LNCaP clone FGC (cell line): ENCODE measurements at regions not wholly inside any gene's neighbourhood (a gene's known extent, or its start where the extent isn't known, plus 50 kb on each side); places are given as distances from the start of the nearest gene placed in this dataset.

ENCODE experiments used
- DNase-seq: peaks from one replicate; pipeline ENCODE4 v3.0.0-alpha.2; 2011; ENCODE audit warnings: low read depth
- H3K4me3 ChIP-seq: 2 replicates; pipeline ENCODE4 v1.5.1; 2011; ENCODE audit warnings: mild to moderate bottlenecking, low read depth, low read length, control low read depth
- TF ChIP-seq, protein P1 (sequence below): IDR thresholded peaks from 2 replicates; pipeline ENCODE4 v1.5.1; 2012; ENCODE audit warnings: mild to moderate bottlenecking; ENCODE audit not compliant: control insufficient read depth, insufficient read depth; ENCODE audit errors: extremely low read depth

DNA sequence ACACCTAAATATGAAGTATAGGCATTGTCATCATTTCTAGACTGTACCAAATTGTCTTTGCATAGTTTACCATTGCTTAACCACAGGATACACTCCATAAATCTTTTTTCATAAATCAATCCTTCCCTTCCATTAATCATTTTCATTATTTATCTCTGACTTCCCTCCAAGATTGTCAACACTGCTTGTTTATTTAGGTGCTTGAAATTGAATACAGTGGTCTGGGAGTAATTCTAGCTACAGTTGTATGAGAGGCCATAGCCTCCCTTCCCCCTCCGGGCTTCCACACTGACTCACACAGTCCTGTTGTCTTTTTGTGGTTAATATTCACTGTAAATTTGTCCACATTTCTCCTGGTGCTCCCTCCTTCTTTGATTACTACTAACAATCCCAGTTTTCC is 114.2 kb upstream of the ARID2 start:
- no peak for DNase-seq
- no peak overlapping the region for H3K4me3 ChIP-seq

DNA sequence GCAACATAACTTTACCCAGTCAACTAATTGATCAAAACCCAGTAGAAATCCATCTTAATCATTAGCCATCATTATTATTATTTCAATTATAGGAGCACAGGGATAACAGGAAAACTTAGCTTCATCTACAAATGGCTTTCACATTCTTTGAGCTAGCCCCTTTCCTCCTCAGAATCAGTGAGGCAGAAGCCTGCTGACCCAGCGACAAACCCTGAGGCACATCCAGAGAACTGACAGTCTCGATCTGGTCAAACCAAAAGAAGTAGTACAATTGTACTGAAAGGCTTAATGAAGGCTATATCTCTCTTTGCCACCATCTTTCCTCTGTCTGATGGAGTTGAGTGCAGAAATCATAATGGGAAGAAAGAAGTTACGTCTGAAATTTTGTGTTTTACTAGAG is 109.8 kb upstream of the ARID2 start:
- DNase-seq = no peak
- TF ChIP-seq, protein P1, sequence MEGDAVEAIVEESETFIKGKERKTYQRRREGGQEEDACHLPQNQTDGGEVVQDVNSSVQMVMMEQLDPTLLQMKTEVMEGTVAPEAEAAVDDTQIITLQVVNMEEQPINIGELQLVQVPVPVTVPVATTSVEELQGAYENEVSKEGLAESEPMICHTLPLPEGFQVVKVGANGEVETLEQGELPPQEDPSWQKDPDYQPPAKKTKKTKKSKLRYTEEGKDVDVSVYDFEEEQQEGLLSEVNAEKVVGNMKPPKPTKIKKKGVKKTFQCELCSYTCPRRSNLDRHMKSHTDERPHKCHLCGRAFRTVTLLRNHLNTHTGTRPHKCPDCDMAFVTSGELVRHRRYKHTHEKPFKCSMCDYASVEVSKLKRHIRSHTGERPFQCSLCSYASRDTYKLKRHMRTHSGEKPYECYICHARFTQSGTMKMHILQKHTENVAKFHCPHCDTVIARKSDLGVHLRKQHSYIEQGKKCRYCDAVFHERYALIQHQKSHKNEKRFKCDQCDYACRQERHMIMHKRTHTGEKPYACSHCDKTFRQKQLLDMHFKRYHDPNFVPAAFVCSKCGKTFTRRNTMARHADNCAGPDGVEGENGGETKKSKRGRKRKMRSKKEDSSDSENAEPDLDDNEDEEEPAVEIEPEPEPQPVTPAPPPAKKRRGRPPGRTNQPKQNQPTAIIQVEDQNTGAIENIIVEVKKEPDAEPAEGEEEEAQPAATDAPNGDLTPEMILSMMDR = no peak
- H3K4me3 ChIP-seq = no peak overlapping the region

More for the DNA sequence above, 114.2 kb upstream of the ARID2 start:
- TF ChIP-seq, protein P1 = no peak

DNA sequence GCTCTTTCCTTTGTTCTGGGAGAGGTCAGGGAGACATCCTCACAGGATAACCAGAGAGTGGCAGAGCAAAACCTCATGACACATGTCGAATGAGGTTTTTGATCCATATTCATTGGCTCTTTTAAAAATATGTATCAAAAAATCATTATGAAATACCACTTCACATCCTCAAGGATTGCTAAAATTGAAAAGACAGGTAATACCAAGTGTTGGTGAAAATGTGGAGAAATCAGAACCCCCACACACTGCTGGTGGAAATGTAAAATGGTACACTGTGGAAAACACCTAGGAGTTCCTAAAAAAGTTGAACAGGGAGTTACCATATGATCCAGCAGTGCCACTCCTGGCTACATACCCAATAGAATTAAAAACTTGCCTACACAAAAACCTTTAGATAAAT is 107.8 kb upstream of the ARID2 start:
- no peak overlapping the region for H3K4me3 ChIP-seq
- no peak for DNase-seq
- TF ChIP-seq, protein P1 = no peak

DNA sequence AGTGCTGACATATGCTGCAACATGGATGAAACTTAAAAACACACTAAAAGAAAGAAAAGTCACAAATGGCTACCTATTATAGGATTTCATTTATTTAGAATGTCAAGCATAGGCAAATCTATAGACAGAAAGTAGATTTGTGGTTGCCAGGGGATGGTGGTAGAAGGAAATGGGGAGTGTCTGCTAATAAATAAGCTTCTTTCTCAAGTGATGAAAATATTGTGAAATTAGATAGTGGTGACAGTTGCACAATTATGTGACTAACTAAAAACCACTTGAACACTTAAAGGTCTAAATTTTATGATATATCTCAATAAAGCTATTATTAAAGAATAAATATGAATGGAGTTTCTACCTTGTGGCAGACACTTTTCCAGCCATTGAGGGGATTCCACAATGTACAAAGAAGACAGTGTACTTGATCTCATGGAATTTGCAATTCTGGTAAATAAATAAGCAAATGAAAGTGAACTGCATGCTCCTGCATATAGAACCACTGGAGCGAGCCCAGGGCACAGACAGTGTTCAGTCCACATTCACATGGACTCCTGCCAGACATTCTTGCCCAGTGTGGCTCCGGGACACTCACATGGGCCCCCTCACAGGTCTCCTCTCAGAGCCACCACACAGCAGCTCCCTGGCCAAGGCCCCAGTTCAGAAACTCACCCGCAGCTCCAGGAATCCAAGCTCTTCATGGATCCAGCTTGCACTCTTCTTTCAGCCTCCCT is 107.1 kb upstream of the ARID2 start:
- no peak overlapping the region for H3K4me3 ChIP-seq
- no peak for DNase-seq
- TF ChIP-seq, protein P1 = no peak

DNA sequence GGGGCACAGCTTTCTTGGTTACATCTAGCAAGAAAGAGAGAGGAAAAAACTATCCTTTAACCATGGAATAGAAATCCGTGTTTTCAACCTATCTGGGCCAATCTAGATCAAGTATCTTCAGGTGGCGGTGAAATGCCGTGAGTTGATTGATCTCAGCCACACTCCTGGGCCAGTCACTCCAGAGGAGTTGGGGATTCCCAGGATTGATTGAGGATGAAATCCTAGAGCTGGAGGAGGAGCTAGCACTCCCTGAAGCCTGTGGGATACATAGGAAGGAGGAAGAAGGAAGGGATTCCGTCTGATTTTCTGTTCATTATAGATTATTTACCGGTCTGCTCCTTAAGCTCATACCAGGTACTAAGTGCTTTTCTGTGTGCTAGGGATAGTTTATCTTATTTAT is 106.3 kb upstream of the ARID2 start:
- TF ChIP-seq, protein P1 = no peak
- no peak for DNase-seq
- H3K4me3 ChIP-seq = no peak overlapping the region

DNA sequence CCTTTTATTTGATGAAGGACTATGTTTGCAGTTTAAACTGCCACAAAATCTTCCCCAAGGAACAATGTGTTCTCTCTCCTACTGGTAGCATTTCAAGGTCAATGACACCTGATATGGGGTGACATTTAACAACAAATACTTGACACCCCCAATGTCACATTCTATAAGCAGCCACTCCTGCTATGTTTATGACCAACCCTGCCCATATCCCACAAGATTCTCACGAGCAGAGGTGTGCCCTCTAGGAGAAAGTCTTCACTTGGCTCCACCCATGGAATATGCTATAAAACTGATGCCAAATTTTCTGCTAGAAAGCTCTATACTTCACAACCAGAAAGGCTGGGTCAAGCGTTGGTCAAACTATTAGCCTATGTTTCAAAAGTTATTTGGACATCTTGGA is 105.6 kb upstream of the ARID2 start:
- TF ChIP-seq, protein P1 = no peak
- no peak overlapping the region for H3K4me3 ChIP-seq
- no peak for DNase-seq

DNA sequence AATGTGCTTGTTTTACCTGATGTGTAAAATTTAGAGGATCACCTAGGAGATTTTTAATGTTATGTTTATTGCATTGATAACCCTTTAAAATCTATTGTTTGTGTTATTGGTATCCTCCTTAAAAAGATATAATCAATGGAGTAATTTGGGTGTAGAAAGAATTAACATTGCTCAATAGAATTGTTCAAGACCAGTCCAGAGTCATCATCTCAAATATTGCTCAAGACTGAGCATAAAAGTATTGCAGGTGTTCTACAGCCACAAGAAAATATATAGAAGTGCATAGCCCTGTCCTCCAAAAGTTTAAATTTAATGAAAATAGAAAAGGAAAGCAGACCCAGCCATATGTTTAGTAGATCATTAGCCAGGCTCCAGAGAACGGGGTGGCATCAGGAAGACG is 102.5 kb upstream of the ARID2 start:
- no peak for DNase-seq
- TF ChIP-seq, protein P1 = no peak
- H3K4me3 ChIP-seq = no peak overlapping the region
